Peyer's patch (tissue), 4 donors: ENCODE measurements at regions not wholly inside any gene's neighbourhood (a gene's known extent, or its start where the extent isn't known, plus 50 kb on each side); places are given as distances from the start of the nearest gene placed in this dataset.

Experiments used
- POLR2A ChIP-seq, 2 donors: fragments of 450-650 bp; IDR thresholded peaks; one replicate each; pipeline ENCODE4 v1.5.1; 2017; ENCODE audit warnings: antibody characterized with exemption in 2 of 2, mild to moderate bottlenecking in 2 of 2, moderate library complexity in 2 of 2
- TF ChIP-seq, protein P1 (sequence below), 6 experiments: fragments of 450-650 bp in 4 of 6; fragments of 200-600 bp in 2 of 6; sonication (generic) in 1 of 6; IDR thresholded peaks; one replicate each; pipeline ENCODE4 v1.5.1; 2017 to 2019; ENCODE audit warnings: antibody characterized with exemption in 6 of 6, mild to moderate bottlenecking in 3 of 6, moderate library complexity in 1 of 6

DNA sequence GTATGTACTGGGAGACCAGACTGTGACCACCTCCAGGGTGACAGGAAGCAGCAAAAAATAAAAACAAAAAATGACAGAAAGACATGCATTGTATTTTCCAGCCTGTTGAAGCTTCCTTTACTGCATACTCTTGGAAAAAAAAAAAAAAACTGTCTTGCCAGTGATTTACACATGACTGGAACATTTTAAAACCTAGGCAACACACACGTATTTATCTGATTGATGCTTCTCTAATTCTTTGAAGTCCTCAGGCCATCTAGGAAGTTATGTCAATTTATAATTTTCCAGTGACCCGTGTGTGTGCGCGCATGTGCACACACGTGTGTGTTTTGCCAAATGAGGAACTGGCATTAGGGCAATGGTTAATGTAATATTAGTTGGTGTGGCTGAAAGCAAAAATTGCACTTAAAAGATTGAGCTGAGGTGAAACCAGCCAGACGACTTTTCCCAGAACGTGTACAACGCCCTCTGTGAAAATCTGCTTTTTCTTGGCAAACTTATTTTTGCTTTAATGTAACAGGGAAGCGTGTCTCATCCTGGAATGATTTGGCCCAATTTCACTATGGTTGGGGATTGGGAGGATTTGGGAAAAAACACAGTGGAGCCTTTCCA is 315.2 kb downstream of the TFAP2A start:
- TF ChIP-seq, protein P1, sequence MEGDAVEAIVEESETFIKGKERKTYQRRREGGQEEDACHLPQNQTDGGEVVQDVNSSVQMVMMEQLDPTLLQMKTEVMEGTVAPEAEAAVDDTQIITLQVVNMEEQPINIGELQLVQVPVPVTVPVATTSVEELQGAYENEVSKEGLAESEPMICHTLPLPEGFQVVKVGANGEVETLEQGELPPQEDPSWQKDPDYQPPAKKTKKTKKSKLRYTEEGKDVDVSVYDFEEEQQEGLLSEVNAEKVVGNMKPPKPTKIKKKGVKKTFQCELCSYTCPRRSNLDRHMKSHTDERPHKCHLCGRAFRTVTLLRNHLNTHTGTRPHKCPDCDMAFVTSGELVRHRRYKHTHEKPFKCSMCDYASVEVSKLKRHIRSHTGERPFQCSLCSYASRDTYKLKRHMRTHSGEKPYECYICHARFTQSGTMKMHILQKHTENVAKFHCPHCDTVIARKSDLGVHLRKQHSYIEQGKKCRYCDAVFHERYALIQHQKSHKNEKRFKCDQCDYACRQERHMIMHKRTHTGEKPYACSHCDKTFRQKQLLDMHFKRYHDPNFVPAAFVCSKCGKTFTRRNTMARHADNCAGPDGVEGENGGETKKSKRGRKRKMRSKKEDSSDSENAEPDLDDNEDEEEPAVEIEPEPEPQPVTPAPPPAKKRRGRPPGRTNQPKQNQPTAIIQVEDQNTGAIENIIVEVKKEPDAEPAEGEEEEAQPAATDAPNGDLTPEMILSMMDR (IDR thresholded peaks at IDR 0.05): no peak
- TF ChIP-seq POLR2A (IDR thresholded peaks at IDR 0.05): no peak
